Natural killer cell (primary cell): ENCODE measurements at regions not wholly inside any gene's neighbourhood (a gene's known extent, or its start where the extent isn't known, plus 50 kb on each side); places are given as distances from the start of the nearest gene placed in this dataset.

Experiments used
- ATAC-seq, 3 donors: fragments of 150-1000 bp in 2 of 3; fragments of 200-7000 bp in 1 of 3; cut with Tn5 transposase; 1 replicate in 1 of 3; 2 replicates in 2 of 3; pipeline ENCODE4 v1.10.0; 2021; ENCODE audit warnings: mild to moderate bottlenecking in 2 of 3, moderate library complexity in 2 of 3
- DNase-seq, 2 donors: peaks; one replicate each; pipeline versions ENCODE4 v3.0.0 to v3.0.0-alpha.2; 2013 to 2021; ENCODE audit warnings: mixed read lengths in 1 of 2
- H3K27ac ChIP-seq: one replicate; pipeline ENCODE4 v1.5.1; 2013; ENCODE audit warnings: mild to moderate bottlenecking, low read length
- H3K27me3 ChIP-seq: one replicate; pipeline ENCODE4 v1.6.1; 2013; ENCODE audit warnings: low read length; ENCODE audit not compliant: control insufficient read depth, insufficient read depth
- H3K36me3 ChIP-seq: one replicate; pipeline ENCODE4 v1.6.1; 2013; ENCODE audit warnings: low read length; ENCODE audit not compliant: control insufficient read depth, insufficient read depth
- H3K4me1 ChIP-seq: one replicate; pipeline ENCODE4 v1.6.1; 2013; ENCODE audit warnings: low read length; ENCODE audit not compliant: control insufficient read depth, insufficient read depth
- H3K4me3 ChIP-seq: one replicate; pipeline ENCODE4 v1.5.1; 2013; ENCODE audit warnings: low read length
- H3K9me3 ChIP-seq: one replicate; pipeline ENCODE4 v1.6.1; 2013; ENCODE audit warnings: low read length; ENCODE audit not compliant: control insufficient read depth, insufficient read depth
- H3K27ac Mint-ChIP-seq, 2 donors: one replicate each; pipeline ENCODE4 v1.8.0; 2022; ENCODE audit warnings: mild to moderate bottlenecking in 2 of 2, mixed read lengths in 2 of 2, moderate library complexity in 1 of 2
- H3K27me3 Mint-ChIP-seq, 2 donors: one replicate each; pipeline ENCODE4 v1.8.0; 2022; ENCODE audit warnings: low read depth in 2 of 2, mixed read lengths in 2 of 2
- H3K36me3 Mint-ChIP-seq: one replicate; pipeline ENCODE4 v1.8.0; 2022; ENCODE audit warnings: mixed read lengths
- H3K4me1 Mint-ChIP-seq, 2 donors: one replicate each; pipeline ENCODE4 v1.8.0; 2022; ENCODE audit warnings: mixed read lengths in 2 of 2
- H3K4me3 Mint-ChIP-seq: one replicate; pipeline ENCODE4 v1.8.0; 2022; ENCODE audit warnings: mild to moderate bottlenecking, moderate library complexity, mixed read lengths
- H3K9me3 Mint-ChIP-seq, 2 donors: one replicate each; pipeline ENCODE4 v1.8.0; 2022; ENCODE audit warnings: mixed read lengths in 2 of 2
- CTCF ChIP-seq: fragments of 200-600 bp; IDR thresholded peaks from one replicate; pipeline ENCODE4 v1.8.0; 2022; ENCODE audit warnings: antibody characterized with exemption
- WGBS: methylation state at CpG from one replicate; pipeline ENCODE4 v1.1.7; 2013; ENCODE audit warnings: missing lambda C conversion rate; ENCODE audit not compliant: insufficient coverage; 5-methylcytosine and 5-hydroxymethylcytosine counted together
- intact Hi-C: fragments of 100-400 bp; cut with micrococcal nuclease; formaldehyde crosslinking; loops from one replicate; pipeline ENCODE4 v1.14.2; 2022

GRCh38 chr14:53358166-53358565, 205.0 kb upstream of the DDHD1 start:
- H3K36me3 Mint-ChIP-seq, result no peaks in the 10 kb centered on the region
- H3K4me3 Mint-ChIP-seq, result no peak overlapping the region
- H3K4me1 Mint-ChIP-seq, result peaks cover 0 to 5% of the 10 kb centered on the region in 2 donors
- no peaks in the 10 kb centered on the region for H3K27me3 ChIP-seq
- H3K9me3 ChIP-seq, result no peaks in the 10 kb centered on the region
- no peaks in the 10 kb centered on the region for H3K4me1 ChIP-seq
- no peak overlapping the region for H3K27ac ChIP-seq
- peaks cover 6 to 12% of the 10 kb centered on the region in 2 donors for H3K9me3 Mint-ChIP-seq
- H3K36me3 ChIP-seq, result no peaks in the 10 kb centered on the region
- no peak for TF ChIP-seq CTCF
- intact Hi-C loops, result no loop called here
- no peak overlapping the region for H3K27ac Mint-ChIP-seq
- ATAC-seq (no peak), DNase-seq (no peak)
- no peaks in the 10 kb centered on the region for H3K27me3 Mint-ChIP-seq
- H3K4me3 ChIP-seq, result no peak overlapping the region

GRCh38 chr14:53356361-53357150, 203.4 kb upstream of the DDHD1 start:
- Mint-ChIP-seq H3K36me3 (no peaks in the 10 kb centered on the region), H3K9me3 (peaks cover 3 to 9% of the 10 kb centered on the region in 2 donors), H3K4me1 (peaks cover 0 to 5% of the 10 kb centered on the region in 2 donors), H3K27ac (no peak overlapping the region), H3K27me3 (no peaks in the 10 kb centered on the region), H3K4me3 (no peak overlapping the region)
- no peak for DNase-seq
- Histone ChIP-seq H3K36me3 (no peaks in the 10 kb centered on the region), H3K4me1 (no peaks in the 10 kb centered on the region), H3K27ac (no peak overlapping the region), H3K27me3 (no peaks in the 10 kb centered on the region), H3K9me3 (no peaks in the 10 kb centered on the region), H3K4me3 (no peak overlapping the region)
- ATAC-seq, result no peak
- 96% methylated on average over 3 of the region's 4 CpGs for WGBS
- TF ChIP-seq CTCF, result no peak
- intact Hi-C loops, result no loop called here

GRCh38 chr14:53355581-53356112, 202.5 kb upstream of the DDHD1 start:
- ATAC-seq (no peak), DNase-seq (no peak)
- Histone ChIP-seq H3K36me3 (no peaks in the 10 kb centered on the region), H3K27me3 (no peaks in the 10 kb centered on the region), H3K4me3 (no peak overlapping the region), H3K9me3 (no peaks in the 10 kb centered on the region), H3K27ac (no peak overlapping the region), H3K4me1 (no peaks in the 10 kb centered on the region)
- TF ChIP-seq CTCF, result no peak
- no peak overlapping the region for H3K4me3 Mint-ChIP-seq
- WGBS, result 71% methylated on average over 4 of the region's 5 CpGs
- no peak overlapping the region for H3K27ac Mint-ChIP-seq
- no peaks in the 10 kb centered on the region for H3K36me3 Mint-ChIP-seq
- intact Hi-C loops, result no loop called here
- H3K27me3 Mint-ChIP-seq, result no peaks in the 10 kb centered on the region
- H3K4me1 Mint-ChIP-seq, result peaks cover 0 to 5% of the 10 kb centered on the region in 2 donors
- H3K9me3 Mint-ChIP-seq, result peaks cover 3 to 9% of the 10 kb centered on the region in 2 donors

GRCh38 chr14:53354336-53354735, 201.2 kb upstream of the DDHD1 start:
- H3K36me3 ChIP-seq, result no peaks in the 10 kb centered on the region
- H3K4me1 Mint-ChIP-seq, result peaks cover 0 to 5% of the 10 kb centered on the region in 2 donors
- no peaks in the 10 kb centered on the region for H3K27me3 Mint-ChIP-seq
- peaks cover 0 to 3% of the 10 kb centered on the region in 2 donors for H3K9me3 Mint-ChIP-seq
- no peak overlapping the region for H3K4me3 ChIP-seq
- no peak overlapping the region for H3K4me3 Mint-ChIP-seq
- DNase-seq (no peak), ATAC-seq (no peak)
- intact Hi-C loops, result no loop called here
- no peaks in the 10 kb centered on the region for H3K9me3 ChIP-seq
- H3K27ac ChIP-seq, result no peak overlapping the region
- no peaks in the 10 kb centered on the region for H3K27me3 ChIP-seq
- no peak for TF ChIP-seq CTCF
- no peaks in the 10 kb centered on the region for H3K36me3 Mint-ChIP-seq
- H3K27ac Mint-ChIP-seq, result no peak overlapping the region
- no peaks in the 10 kb centered on the region for H3K4me1 ChIP-seq
